GM12891 (cell line): ENCODE measurements at regions not wholly inside any gene's neighbourhood (a gene's known extent, or its start where the extent isn't known, plus 50 kb on each side); places are given as distances from the start of the nearest gene placed in this dataset.

ENCODE experiments used
- PAX5 ChIP-seq: IDR thresholded peaks from 2 replicates; pipeline ENCODE4 v1.6.1; 2011; ENCODE audit warnings: low read length, moderate library complexity, mild to moderate bottlenecking; ENCODE audit not compliant: insufficient read depth, severe bottlenecking
- POLR2A ChIP-seq: IDR thresholded peaks from 2 replicates; pipeline ENCODE4 v1.6.1; 2011; ENCODE audit warnings: low read depth, low read length, control low read depth
- POLR2AphosphoS5 ChIP-seq: IDR thresholded peaks from 2 replicates; pipeline ENCODE4 v1.6.1; 2011; ENCODE audit warnings: low read depth, low read length, control low read depth
- POU2F2 ChIP-seq: IDR thresholded peaks from 2 replicates; pipeline ENCODE4 v1.6.1; 2011; ENCODE audit warnings: low read depth, mild to moderate bottlenecking, control low read depth, low read length, moderate library complexity
- SPI1 ChIP-seq: IDR thresholded peaks from 2 replicates; pipeline ENCODE4 v1.6.1; 2011; ENCODE audit warnings: low read depth, low read length, control low read depth
- TAF1 ChIP-seq: IDR thresholded peaks from 2 replicates; pipeline ENCODE4 v1.6.1; 2011; ENCODE audit warnings: low read depth, low read length, control low read depth

DNA sequence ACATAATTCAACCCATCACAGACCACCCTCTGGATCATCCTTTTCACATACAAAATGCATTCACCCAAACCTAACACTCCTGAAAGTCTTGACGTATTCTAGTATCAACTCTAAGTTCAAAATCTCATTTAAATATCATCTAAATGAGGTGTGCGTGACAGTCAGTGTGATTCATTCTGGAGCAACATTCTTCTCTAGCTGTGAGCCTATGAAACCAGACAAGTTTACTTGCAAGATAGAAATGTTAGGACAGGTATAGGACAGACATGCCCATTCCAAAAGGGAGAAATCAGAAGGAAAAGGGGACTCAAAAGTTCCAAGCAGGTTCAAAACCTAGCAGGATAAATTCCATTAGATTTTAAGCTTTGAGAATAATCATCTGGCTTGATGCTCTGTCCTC, 329.7 kb downstream of the CD83 start:
- TF ChIP-seq PAX5 (no peak), POLR2AphosphoS5 (no peak), SPI1 (no peak), POLR2A (no peak), TAF1 (no peak), POU2F2 (no peak)
